Large intestine (tissue), 3 donors: ENCODE measurements at regions not wholly inside any gene's neighbourhood (a gene's known extent, or its start where the extent isn't known, plus 50 kb on each side); places are given as distances from the start of the nearest gene placed in this dataset.

Experiments
- DNase-seq, 2 donors: peaks; one replicate each; pipeline versions ENCODE4 v3.0.0 to v3.0.0-alpha.2; 2013
- H3K27ac ChIP-seq: one replicate; pipeline ENCODE4 v1.5.1; 2013; ENCODE audit warnings: low read length
- H3K27me3 ChIP-seq: 2 replicates; pipeline ENCODE4 v1.6.1; 2013; ENCODE audit warnings: low read length; ENCODE audit not compliant: control insufficient read depth, insufficient read depth
- H3K36me3 ChIP-seq: 2 replicates; pipeline ENCODE4 v1.6.1; 2013; ENCODE audit warnings: low read length; ENCODE audit not compliant: control insufficient read depth, insufficient read depth
- H3K4me1 ChIP-seq: one replicate; pipeline ENCODE4 v1.6.1; 2013; ENCODE audit warnings: low read length; ENCODE audit not compliant: control insufficient read depth, insufficient read depth
- H3K4me3 ChIP-seq: one replicate; pipeline ENCODE4 v1.5.1; 2013; ENCODE audit warnings: low read length
- H3K9me3 ChIP-seq: one replicate; pipeline ENCODE4 v1.6.1; 2013; ENCODE audit warnings: mild to moderate bottlenecking, low read depth, low read length, moderate library complexity; ENCODE audit not compliant: control insufficient read depth
- WGBS: methylation state at CpG from one replicate; pipeline ENCODE4 v1.1.5; 2013; ENCODE audit warnings: low lambda C conversion rate; ENCODE audit not compliant: insufficient coverage; 5-methylcytosine and 5-hydroxymethylcytosine counted together

GRCh38 chr14:101199028-101199770, 295.7 kb upstream of the RTL1 start:
- Histone ChIP-seq H3K36me3 (no peaks in the 10 kb centered on the region), H3K4me3 (no peak overlapping the region), H3K9me3 (no peaks in the 10 kb centered on the region), H3K4me1 (no peaks in the 10 kb centered on the region), H3K27ac (no peak overlapping the region), H3K27me3 (no peaks in the 10 kb centered on the region)
- DNase-seq = no peak
- no CpG with 5 or more reads among the region's 17 CpGs for WGBS

GRCh38 chr14:101200008-101200649, 296.6 kb upstream of the RTL1 start:
- no peaks in the 10 kb centered on the region for H3K9me3 ChIP-seq
- 100% methylated on average over 1 of the region's 13 CpGs for WGBS
- DNase-seq = no peak
- no peak overlapping the region for H3K27ac ChIP-seq
- no peaks in the 10 kb centered on the region for H3K4me1 ChIP-seq
- H3K4me3 ChIP-seq = no peak overlapping the region
- H3K27me3 ChIP-seq = no peaks in the 10 kb centered on the region
- no peaks in the 10 kb centered on the region for H3K36me3 ChIP-seq

GRCh38 chr14:101200650-101201516, 297.4 kb upstream of the RTL1 start:
- H3K27me3 ChIP-seq = no peaks in the 10 kb centered on the region
- H3K4me1 ChIP-seq = no peaks in the 10 kb centered on the region
- H3K36me3 ChIP-seq = no peaks in the 10 kb centered on the region
- WGBS = no CpG with 5 or more reads among the region's 12 CpGs
- H3K27ac ChIP-seq = no peak overlapping the region
- H3K4me3 ChIP-seq = no peak overlapping the region
- no peak for DNase-seq
- no peaks in the 10 kb centered on the region for H3K9me3 ChIP-seq

- Histone ChIP-seq H3K27me3 (no peaks in the 10 kb centered on the region), H3K4me3 (no peak overlapping the region), H3K36me3 (no peaks in the 10 kb centered on the region), H3K27ac (no peak overlapping the region), H3K4me1 (no peaks in the 10 kb centered on the region), H3K9me3 (no peaks in the 10 kb centered on the region)
- no CpG with 5 or more reads among the region's 18 CpGs for WGBS
- no peak for DNase-seq
Measured at GRCh38 chr14:101201535-101202151, 298.1 kb upstream of the RTL1 start.

- no peak overlapping the region for H3K4me3 ChIP-seq
- no peak for DNase-seq
- H3K27me3 ChIP-seq = no peaks in the 10 kb centered on the region
- no peaks in the 10 kb centered on the region for H3K4me1 ChIP-seq
- no peak overlapping the region for H3K27ac ChIP-seq
- 100% methylated on average over 2 of the region's 25 CpGs for WGBS
- no peaks in the 10 kb centered on the region for H3K36me3 ChIP-seq
- H3K9me3 ChIP-seq = peaks cover under 1% of the 10 kb centered on the region
Measured at GRCh38 chr14:101202627-101203404, 299.3 kb upstream of the RTL1 start.

- H3K36me3 ChIP-seq = no peaks in the 10 kb centered on the region
- no peak for DNase-seq
- H3K9me3 ChIP-seq = peaks cover 21% of the 10 kb centered on the region
- no peaks in the 10 kb centered on the region for H3K27me3 ChIP-seq
- no peak overlapping the region for H3K27ac ChIP-seq
- no peaks in the 10 kb centered on the region for H3K4me1 ChIP-seq
- H3K4me3 ChIP-seq = no peak overlapping the region
- WGBS = 100% methylated on average over 1 of the region's 3 CpGs
Measured at GRCh38 chr14:101206556-101206955, 303.0 kb upstream of the RTL1 start.

GRCh38 chr14:101207041-101207440, 303.5 kb upstream of the RTL1 start:
- 92% methylated on average over 2 of the region's 2 CpGs for WGBS
- Histone ChIP-seq H3K36me3 (no peaks in the 10 kb centered on the region), H3K27me3 (no peaks in the 10 kb centered on the region), H3K4me3 (no peak overlapping the region), H3K4me1 (no peaks in the 10 kb centered on the region), H3K9me3 (peaks cover 25% of the 10 kb centered on the region), H3K27ac (no peak overlapping the region)
- no peak for DNase-seq

GRCh38 chr14:101207897-101208296, 304.4 kb upstream of the RTL1 start:
- H3K4me3 ChIP-seq = no peak overlapping the region
- no peak for DNase-seq
- WGBS = no CpG with 5 or more reads among the region's 1 CpG
- H3K27me3 ChIP-seq = no peaks in the 10 kb centered on the region
- H3K36me3 ChIP-seq = no peaks in the 10 kb centered on the region
- no peak overlapping the region for H3K27ac ChIP-seq
- no peaks in the 10 kb centered on the region for H3K4me1 ChIP-seq
- H3K9me3 ChIP-seq = peaks cover 28% of the 10 kb centered on the region

- Histone ChIP-seq H3K9me3 (peaks cover 29% of the 10 kb centered on the region), H3K36me3 (no peaks in the 10 kb centered on the region), H3K27me3 (no peaks in the 10 kb centered on the region), H3K4me3 (no peak overlapping the region), H3K27ac (no peak overlapping the region), H3K4me1 (no peaks in the 10 kb centered on the region)
- no CpG with 5 or more reads among the region's 2 CpGs for WGBS
- no peak for DNase-seq
Measured at GRCh38 chr14:101209594-101209993, 306.1 kb upstream of the RTL1 start.
